ENCODE measurements at regions not wholly inside any gene's neighbourhood (a gene's known extent, or its start where the extent isn't known, plus 50 kb on each side); places are given as distances from the start of the nearest gene placed in this dataset.

DNA sequence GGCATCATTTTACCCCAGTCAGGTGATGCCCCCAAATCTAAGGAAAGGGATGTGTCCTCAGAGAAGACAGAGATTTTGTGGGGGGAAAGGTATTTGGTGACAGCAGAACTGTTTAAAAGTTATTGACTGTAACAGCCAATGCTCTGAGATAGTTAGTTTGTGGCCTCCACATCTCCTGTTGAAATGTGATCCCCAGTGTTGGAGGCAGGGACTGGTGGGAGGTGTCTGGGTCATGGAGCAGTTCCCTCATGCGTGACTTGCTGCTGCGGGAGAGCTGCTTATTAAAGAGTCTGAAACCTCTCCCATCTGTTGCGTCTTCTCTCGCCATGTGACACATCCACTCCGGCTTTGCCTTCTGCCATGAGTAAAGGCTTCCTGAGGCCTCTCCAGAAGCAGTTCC, 282.8 kb upstream of the FOXQ1 start:
- DNase-seq (ENCODE audit: low read depth), result no peak

DNA sequence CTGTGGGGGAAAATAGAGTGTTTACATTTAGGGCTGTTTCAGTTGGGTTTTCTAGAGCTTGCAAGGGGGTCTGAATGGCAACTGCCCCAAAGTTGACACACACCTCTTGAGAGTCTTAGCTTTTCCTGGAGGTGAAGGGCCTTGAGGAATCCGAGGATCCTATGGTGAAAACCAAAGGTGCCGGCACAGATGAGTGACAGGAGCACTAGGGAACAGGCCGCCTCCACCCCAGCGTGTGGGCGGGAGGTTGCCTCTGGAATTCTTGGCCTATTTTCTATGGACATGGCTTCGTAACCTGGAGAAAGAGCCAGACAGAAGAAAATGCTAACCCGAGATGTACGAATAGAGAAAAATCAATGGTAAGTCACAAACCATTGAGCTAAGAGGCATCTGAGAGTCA, 283.2 kb upstream of the FOXQ1 start:
- no peak for DNase-seq (ENCODE audit: low read depth)

GRCh38 chr6:1027795-1028569, 283.9 kb upstream of the FOXQ1 start:
- no peak for DNase-seq (ENCODE audit: low read depth)

GRCh38 chr6:1027109-1027794, 284.6 kb upstream of the FOXQ1 start:
- DNase-seq (ENCODE audit: low read depth), result no peak

GRCh38 chr6:1025821-1026220, 286.1 kb upstream of the FOXQ1 start:
- DNase-seq (ENCODE audit: low read depth), result no peak

GRCh38 chr6:1024587-1024986, 287.3 kb upstream of the FOXQ1 start:
- DNase-seq (ENCODE audit: low read depth), result no peak

- DNase-seq (ENCODE audit: low read depth), result no peak
These were observed 287.7 kb upstream of the FOXQ1 start for GRCh38 chr6:1024161-1024560.

DNA sequence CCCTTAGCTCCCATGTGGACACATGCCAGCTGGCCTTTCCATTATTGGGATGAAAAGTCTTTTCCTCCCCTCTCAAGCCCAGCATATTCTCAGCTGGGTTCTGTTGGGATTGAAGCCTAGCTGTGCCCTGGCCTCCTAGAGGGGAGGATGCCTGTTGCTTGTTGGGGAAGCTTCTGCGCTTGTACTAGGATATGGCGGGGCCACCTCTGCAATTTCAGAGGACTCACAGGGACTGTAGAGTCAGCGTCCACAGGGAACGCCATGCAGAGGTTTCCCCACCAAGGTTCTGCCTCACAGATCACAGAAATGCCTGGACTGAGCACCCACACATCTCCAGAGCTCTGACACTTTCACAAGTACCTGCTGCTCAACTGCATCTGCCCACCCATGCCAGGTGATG, 288.7 kb upstream of the FOXQ1 start:
- no peak for DNase-seq (ENCODE audit: low read depth)

DNA sequence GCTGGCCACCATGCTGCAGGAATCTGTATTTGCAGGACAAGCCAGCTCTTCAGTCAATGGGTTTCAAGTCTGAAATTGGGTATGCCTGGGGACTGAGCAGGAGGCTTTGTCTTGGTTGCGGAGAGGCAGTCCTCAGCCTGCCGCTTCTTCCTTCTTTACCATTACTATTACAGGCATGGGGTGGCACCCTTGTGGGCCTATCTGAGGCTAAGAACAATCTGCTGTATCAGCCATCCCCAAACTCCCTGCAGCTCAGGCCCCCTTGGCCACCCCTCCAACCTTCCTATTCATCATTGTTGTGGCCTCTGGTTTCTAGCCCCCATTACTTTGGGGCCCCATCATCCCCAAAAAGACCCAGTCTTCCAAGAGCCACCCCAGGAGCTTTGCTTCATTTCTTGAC, 289.2 kb upstream of the FOXQ1 start:
- no peak for DNase-seq (ENCODE audit: low read depth)

- no peak for DNase-seq (ENCODE audit: low read depth)
These were observed 291.1 kb upstream of the FOXQ1 start for GRCh38 chr6:1020837-1021236.

DNA sequence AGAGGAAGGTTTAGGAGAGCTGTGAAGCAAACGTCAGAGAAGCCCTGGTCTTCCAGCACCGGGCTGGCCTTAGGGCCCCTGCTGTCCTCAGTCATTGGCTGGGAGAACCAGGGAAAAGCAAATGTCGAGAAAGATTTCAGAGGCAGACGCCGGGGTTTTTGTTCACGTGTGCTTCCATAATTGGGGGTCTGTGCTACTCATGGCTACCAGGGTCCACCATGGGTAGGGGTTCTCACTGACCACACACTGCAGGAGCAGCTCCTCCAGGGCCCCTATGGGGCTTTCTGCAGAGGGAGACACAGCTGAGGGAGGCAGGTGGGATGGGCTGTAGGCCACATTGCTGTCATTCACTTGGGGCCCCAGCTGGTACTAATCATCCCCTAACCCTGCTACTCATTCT, 291.8 kb upstream of the FOXQ1 start:
- DNase-seq (ENCODE audit: low read depth), result no peak

- no peak for DNase-seq (ENCODE audit: low read depth)
These were observed 293.9 kb upstream of the FOXQ1 start for GRCh38 chr6:1018041-1018440.

DNA sequence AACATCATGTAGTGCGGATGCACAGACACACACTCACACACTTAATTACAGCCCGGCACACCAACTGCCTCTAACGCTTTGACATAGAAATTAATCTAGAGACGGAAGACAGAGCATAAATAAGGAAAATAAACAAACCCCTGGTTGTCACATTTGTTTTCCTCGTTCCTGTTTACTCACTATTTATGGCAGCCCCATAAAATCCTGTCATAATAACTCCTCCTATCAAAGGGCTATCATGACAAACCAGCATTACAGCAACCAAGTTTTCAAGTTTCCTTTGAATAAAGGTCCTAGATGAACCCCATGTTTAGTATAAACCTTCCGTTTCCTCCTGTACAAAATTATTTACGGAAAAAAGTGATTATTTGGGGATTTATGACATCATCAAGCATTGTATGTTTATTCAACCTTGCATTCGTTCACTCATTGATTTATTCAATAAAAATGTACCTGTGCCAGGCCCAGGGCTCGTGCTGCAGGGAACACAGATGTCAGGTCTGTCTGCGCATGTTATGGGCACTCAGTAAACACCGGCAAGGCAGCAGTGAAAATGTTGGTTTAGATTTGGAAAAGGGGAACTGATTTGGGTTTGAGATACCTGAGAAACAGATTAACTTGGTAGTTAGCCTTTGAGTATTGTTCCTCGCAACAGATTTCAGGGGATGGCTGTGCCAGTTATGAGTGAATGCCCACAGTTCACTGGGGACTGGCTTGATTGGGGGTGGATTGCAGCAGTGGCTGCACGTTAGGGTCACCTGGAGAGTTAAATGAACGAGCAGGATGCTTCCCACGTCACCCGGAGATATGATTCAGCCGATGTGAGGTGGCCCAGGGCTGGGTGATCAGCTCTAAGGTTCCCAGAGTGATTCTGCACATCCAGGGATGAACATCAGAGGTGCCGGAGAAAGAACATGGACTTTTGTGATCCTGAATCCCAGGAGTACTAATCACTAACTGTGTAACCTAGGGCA, 295.3 kb upstream of the FOXQ1 start:
- DNase-seq (ENCODE audit: low read depth), result no peak

DNA sequence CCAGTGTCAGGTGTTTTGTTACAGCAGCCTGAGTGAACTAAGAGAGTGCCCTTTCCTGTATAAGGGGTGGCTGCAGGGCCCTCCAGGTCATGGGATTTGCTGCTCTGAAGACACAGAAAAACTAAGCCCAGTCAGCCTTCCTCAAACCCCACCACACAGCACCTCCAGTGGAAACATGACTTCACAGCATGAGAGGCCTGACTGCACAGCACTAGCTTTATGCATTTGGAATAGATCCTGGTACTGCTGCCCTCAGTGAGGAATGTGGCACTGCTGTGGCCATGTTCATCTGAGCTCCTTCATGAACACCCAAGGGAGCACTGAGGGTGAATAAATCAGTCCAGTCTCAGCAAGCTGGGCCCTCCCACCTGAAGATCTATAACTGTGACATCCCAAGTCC, 296.1 kb upstream of the FOXQ1 start:
- DNase-seq (ENCODE audit: low read depth), result no peak

DNA sequence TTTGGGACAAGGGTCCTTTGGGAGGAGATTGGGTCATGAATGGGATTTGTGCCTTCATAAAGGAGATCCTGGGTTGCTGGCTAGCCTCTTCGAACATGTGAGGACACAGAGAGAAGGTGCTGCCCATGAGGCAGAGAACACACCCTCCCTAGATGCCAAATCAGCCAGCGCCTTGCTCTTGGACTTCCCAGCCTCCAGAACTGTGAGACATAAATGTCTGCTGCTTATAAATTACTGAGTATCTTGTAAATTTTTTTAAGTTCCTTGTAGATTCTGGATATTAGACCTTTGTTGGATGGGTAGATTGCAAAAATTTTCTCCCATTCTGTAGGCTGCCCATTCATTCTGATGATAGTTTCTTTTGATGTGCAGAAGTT, 297.5 kb upstream of the FOXQ1 start:
- no peak for DNase-seq (ENCODE audit: low read depth)

DNA sequence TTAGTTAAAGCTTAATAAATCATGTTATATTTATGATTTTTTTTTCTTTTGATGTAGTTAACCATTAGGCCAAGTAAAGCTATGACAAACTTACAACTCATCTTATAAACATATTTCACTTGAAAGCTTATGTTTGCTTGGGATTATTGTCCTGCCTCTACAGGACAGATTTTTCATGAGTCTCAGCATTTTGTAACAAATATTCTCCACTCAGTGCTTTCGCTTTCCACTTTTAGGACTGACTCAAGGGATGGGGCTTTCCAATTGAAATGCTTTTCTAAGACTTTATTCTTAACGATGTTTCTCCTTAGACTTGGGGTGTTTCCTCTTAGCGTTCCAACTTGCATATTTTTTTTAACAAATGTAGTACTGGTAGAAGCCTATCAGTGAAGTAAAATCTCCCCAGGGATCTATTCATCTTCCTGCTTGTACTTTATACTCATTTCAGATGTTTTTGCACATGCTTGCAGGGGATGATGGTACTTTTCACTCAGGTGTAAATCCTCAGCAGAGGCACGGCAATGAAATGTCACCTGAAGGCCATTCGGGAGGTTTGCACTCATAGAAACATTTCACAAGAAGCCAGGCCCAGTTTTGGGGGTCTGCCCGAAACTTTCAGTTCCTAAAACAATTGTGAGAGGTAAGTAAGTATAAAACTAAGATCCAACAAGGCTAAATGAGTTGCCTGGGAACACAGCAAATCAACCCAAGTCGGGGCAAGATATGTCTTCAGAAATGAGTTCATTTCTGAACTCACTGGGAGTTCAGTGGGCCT, 298.1 kb upstream of the FOXQ1 start:
- DNase-seq (ENCODE audit: low read depth), result no peak

DNA sequence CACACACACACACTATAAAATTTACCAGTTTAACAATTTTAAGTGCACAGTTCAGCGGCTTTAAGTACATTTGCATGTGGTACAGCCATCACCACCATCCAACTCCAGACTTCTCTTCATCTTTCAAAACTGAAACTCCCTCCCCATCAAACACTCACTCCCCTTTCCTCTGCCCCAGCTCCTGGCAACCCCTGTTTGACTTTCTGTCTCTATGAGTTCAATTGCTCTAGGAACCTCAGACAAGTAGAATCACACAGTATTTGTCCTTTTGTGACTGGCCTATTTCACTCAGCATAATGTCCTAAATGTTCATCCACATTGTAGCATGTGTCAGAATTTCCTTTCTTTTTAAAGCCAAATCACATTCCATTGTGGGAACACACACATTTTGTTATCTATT, 302.8 kb upstream of the FOXQ1 start:
- no peak for DNase-seq (ENCODE audit: low read depth)

DNA sequence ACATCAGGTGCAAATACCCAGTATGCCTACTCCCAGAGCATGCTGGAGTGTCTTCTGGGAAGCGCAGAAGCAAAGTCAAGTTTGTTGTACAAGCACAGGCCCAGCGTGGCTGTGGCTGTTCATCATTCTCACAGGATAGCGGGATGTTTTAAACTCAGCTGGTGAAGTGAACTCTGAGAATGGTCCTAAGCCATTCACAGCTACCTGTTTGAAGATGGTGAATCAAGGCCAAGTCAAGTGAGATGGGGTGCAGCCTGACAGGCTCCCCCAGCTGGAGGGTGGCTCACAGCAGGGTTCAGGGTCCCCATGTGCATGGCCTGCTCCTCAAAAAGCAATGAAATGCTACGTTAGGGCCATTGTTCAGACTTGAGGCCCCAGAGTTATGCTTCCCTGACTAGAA, 304.7 kb upstream of the FOXQ1 start:
- DNase-seq (ENCODE audit: low read depth), result no peak

DNA sequence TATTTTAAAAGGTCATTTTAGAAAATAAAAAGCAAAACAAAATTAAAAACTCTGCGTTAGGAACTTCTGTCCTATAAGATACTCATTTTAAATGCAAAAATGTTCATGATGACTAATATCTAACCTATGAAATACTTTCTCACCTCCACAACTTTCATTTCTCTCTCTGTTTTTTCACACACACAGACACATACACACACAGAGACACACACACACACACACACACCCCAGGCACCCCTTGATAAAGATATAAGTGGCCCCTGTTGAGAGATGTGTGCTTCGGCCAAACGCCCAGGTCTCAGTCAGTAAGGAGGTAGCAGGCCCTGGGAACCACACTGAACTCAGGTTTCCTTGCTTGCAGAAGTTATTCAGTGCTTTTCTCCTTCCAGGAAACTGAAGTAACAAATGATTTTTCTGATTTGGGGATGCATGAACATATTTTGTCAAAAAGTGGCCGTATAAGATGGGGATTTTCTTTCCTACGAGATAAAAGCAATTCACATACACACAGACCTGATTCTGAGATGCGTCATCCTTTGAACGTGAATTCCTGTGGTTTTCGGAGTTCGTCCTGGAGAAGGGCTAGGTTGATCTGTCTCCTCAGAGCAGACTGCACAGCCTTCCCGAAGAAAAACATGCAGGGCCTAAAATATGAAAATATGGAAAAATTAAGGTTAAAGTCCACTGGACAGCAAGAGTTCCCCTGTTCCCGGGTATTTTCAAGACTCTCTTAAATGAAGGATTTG, 306.8 kb upstream of the FOXQ1 start:
- DNase-seq (ENCODE audit: low read depth), result no peak

GRCh38 chr6:1003394-1004160, 308.3 kb upstream of the FOXQ1 start:
- no peak for DNase-seq (ENCODE audit: low read depth)

All from activated gamma-delta T cell treated with anti-CD3 and anti-CD28 coated beads, Interleukin-2, amount 50 U/mL, for 16 hours (primary cell).